RWPE2 (cell line): ENCODE measurements at regions not wholly inside any gene's neighbourhood (a gene's known extent, or its start where the extent isn't known, plus 50 kb on each side); places are given as distances from the start of the nearest gene placed in this dataset.

ENCODE experiments used
- ATAC-seq: fragments of 200-7000 bp; cut with Tn5 transposase; 3 replicates; pipeline ENCODE4 v1.9.1; 2021; ENCODE audit warnings: low read depth
- DNase-seq: peaks from one replicate; pipeline ENCODE4 v3.0.0-alpha.2; 2020; ENCODE audit warnings: low spot score
- H3K27ac ChIP-seq: fragments of 450-650 bp; 2 replicates; pipeline ENCODE4 v1.5.1; 2017; ENCODE audit warnings: mild to moderate bottlenecking; ENCODE audit not compliant: poor library complexity, severe bottlenecking
- H3K27me3 ChIP-seq: fragments of 250-450 bp; sonication (Bioruptor Pico); 2 replicates; pipeline ENCODE4 v1.5.1; 2021; ENCODE audit warnings: mild to moderate bottlenecking, moderate library complexity; ENCODE audit not compliant: insufficient read depth, poor library complexity, severe bottlenecking
- H3K36me3 ChIP-seq: fragments of 250-450 bp; sonication (Bioruptor Pico); 2 replicates; pipeline ENCODE4 v1.5.1; 2020; ENCODE audit warnings: low read depth, mild to moderate bottlenecking, moderate library complexity
- H3K4me1 ChIP-seq: fragments of 250-450 bp; sonication (Bioruptor Pico); 2 replicates; pipeline ENCODE4 v1.5.1; 2021; ENCODE audit warnings: mild to moderate bottlenecking, moderate library complexity; ENCODE audit not compliant: insufficient read depth, poor library complexity, severe bottlenecking
- H3K4me3 ChIP-seq: fragments of 250-450 bp; sonication (Bioruptor Pico); 2 replicates; pipeline ENCODE4 v1.5.1; 2021; ENCODE audit warnings: mild to moderate bottlenecking, moderate library complexity; ENCODE audit not compliant: severe bottlenecking
- H3K9me3 ChIP-seq: fragments of 250-450 bp; sonication (Bioruptor Pico); 2 replicates; pipeline ENCODE4 v1.5.1; 2021; ENCODE audit warnings: mild to moderate bottlenecking, moderate library complexity; ENCODE audit not compliant: severe bottlenecking
- TF ChIP-seq, protein P1 (sequence below): fragments of 450-650 bp; IDR thresholded peaks from one replicate; pipeline ENCODE4 v1.5.1; 2017; ENCODE audit warnings: mild to moderate bottlenecking, moderate library complexity; ENCODE audit not compliant: poor library complexity, severe bottlenecking

DNA sequence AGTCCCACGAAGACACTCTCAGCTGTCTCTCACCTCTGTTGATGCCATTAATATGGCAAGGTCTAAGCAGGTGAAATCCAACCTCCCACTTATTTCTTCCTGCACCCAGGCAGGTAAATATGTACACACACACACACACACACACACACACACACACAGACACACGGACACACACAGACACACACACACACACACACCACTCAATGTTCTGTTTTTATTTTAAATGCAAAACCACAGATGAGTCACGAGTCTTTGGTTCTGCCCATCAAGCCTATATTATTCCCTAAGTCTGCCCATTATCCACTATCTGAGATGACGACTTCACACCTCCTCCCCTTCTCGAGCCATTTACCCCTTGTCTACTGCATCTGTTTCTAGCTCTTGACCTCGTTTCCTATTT lies 344.7 kb downstream of the CDH26 start:
- ATAC-seq: no peak
- TF ChIP-seq, protein P1, sequence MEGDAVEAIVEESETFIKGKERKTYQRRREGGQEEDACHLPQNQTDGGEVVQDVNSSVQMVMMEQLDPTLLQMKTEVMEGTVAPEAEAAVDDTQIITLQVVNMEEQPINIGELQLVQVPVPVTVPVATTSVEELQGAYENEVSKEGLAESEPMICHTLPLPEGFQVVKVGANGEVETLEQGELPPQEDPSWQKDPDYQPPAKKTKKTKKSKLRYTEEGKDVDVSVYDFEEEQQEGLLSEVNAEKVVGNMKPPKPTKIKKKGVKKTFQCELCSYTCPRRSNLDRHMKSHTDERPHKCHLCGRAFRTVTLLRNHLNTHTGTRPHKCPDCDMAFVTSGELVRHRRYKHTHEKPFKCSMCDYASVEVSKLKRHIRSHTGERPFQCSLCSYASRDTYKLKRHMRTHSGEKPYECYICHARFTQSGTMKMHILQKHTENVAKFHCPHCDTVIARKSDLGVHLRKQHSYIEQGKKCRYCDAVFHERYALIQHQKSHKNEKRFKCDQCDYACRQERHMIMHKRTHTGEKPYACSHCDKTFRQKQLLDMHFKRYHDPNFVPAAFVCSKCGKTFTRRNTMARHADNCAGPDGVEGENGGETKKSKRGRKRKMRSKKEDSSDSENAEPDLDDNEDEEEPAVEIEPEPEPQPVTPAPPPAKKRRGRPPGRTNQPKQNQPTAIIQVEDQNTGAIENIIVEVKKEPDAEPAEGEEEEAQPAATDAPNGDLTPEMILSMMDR: no peak
- H3K9me3 ChIP-seq: no peaks in the 10 kb centered on the region
- H3K4me3 ChIP-seq: no peak overlapping the region
- no peaks in the 10 kb centered on the region for H3K4me1 ChIP-seq
- H3K27ac ChIP-seq: no peak overlapping the region
- H3K27me3 ChIP-seq: peaks cover 66% of the 10 kb centered on the region
- H3K36me3 ChIP-seq: no peaks in the 10 kb centered on the region
- no peak for DNase-seq

DNA sequence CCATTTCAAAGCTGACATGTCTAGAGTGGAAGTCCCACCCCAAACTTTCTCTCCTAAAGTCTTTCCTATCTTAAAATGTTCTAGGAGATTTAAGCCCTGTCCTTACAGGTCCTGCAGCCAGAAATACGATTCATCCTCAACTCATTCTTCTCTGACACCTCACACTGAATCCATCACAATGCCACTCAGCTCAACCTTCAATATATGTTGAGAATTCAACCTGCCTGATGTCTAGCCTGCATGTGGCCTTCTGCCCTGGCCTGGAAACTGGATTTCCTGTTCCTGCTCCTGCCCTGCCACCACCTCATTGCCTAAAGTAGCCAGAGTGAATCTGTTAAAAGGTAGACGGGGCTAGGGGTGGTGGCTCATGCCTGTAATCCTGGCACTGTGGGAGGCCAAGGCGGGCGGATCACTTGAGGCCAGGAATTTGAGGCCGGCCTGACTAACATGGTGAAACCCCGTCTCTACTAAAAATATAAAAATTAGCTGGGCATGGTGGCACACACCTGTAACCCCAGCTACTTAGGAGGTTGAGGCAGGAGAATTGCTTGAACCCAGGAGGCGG lies 345.9 kb downstream of the CDH26 start:
- no peaks in the 10 kb centered on the region for H3K9me3 ChIP-seq
- no peaks in the 10 kb centered on the region for H3K4me1 ChIP-seq
- ATAC-seq (peak; percentile 51; the same call in 2 of the 3 replicates), DNase-seq (peak; percentile 65)
- no peak overlapping the region for H3K4me3 ChIP-seq
- H3K27ac ChIP-seq: no peak overlapping the region
- H3K27me3 ChIP-seq: peaks cover 65% of the 10 kb centered on the region
- H3K36me3 ChIP-seq: no peaks in the 10 kb centered on the region
- TF ChIP-seq, protein P1: no peak

DNA sequence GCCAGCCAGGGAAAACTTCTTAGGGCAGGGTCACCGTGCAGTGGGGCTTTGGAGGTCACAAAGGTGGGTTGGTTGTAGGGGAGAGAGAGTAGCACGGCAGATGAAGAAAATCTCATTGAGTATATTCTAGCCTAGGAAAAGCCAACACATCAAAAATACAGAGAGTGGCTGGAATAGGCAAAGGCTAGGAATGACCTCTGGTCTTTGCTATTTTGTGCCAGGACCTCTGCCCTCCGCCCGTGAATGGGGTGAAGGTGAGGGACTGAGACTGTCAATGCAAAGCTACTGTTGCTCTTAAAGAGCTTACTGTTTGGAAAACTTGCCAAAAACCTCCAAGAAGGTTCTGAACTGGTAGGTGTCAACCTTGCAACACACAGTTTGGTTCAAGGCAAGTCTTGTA lies 346.7 kb downstream of the CDH26 start:
- Histone ChIP-seq H3K27ac (no peak overlapping the region), H3K4me1 (no peaks in the 10 kb centered on the region), H3K27me3 (peaks cover 68% of the 10 kb centered on the region), H3K36me3 (no peaks in the 10 kb centered on the region), H3K9me3 (no peaks in the 10 kb centered on the region), H3K4me3 (no peak overlapping the region)
- DNase-seq (peak; percentile 47), ATAC-seq (no peak)
- TF ChIP-seq, protein P1: no peak

DNA sequence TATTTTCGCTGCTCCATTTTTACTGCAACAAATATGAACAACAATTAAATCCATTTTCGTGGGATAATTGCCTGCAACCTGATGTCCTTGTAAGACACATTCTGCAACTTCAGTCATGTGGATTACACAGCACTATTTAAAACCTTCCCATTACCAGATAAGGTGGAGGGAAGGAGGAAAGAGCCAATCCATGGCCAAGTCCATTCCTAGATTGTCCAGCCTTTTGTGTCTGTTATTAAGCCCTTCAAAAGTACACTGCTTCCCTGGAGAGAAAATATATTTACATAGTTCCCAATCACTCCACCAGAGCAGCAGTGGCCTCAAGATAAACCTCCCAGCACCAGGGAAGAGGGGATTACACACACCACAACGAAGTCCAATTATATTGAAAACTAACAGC lies 347.9 kb downstream of the CDH26 start:
- no peaks in the 10 kb centered on the region for H3K36me3 ChIP-seq
- no peak overlapping the region for H3K4me3 ChIP-seq
- ATAC-seq: no peak

DNA sequence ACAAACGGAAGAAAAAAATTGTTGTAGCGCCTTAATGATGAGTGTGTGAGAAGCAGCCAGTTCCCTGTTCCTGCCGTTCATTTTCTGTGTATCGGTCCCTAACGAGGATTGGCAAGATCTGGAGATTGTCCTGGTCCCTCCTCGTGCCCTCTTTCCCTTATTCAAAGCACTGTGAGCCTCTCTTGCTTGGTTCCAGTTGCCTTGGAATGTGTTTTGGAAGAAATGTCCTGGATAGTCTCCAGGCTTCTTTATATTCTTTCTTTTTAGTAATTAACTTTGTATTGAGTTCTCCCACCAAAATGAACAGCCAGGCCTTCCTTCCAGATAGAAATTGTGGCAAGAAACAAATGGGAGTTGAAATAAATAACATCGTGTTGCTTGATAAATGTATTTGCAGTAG lies 348.3 kb downstream of the CDH26 start:
- TF ChIP-seq, protein P1: no peak

More for the DNA sequence above, 347.9 kb downstream of the CDH26 start:
- no peak for DNase-seq
- no peaks in the 10 kb centered on the region for H3K4me1 ChIP-seq
- H3K27me3 ChIP-seq: peaks cover 71% of the 10 kb centered on the region
- TF ChIP-seq, protein P1: no peak
- H3K27ac ChIP-seq: no peak overlapping the region
- H3K9me3 ChIP-seq: no peaks in the 10 kb centered on the region

More for the DNA sequence above, 348.3 kb downstream of the CDH26 start:
- Histone ChIP-seq H3K36me3 (no peaks in the 10 kb centered on the region), H3K27me3 (peaks cover 71% of the 10 kb centered on the region), H3K9me3 (no peaks in the 10 kb centered on the region), H3K4me3 (no peak overlapping the region), H3K4me1 (no peaks in the 10 kb centered on the region), H3K27ac (no peak overlapping the region)
- DNase-seq (no peak), ATAC-seq (no peak)
